ENCODE measurements at regions not wholly inside any gene's neighbourhood (a gene's known extent, or its start where the extent isn't known, plus 50 kb on each side); places are given as distances from the start of the nearest gene placed in this dataset.

- TF ChIP-seq GATA2 (IDR thresholded peaks at IDR 0.05; ENCODE audit: low read depth, low read length) (no peak), GATA3 (IDR thresholded peaks at IDR 0.05; ENCODE audit: low read depth, low read length) (no peak)
These were observed 353.2 kb downstream of the IRX1 start for GRCh38 chr5:3948838-3949237.

GRCh38 chr5:3954199-3954598 lies 358.6 kb downstream of the IRX1 start:
- no peak for TF ChIP-seq GATA3 (IDR thresholded peaks at IDR 0.05; ENCODE audit: low read depth, low read length)
- TF ChIP-seq GATA2 (IDR thresholded peaks at IDR 0.05; ENCODE audit: low read depth, low read length), result no peak

- TF ChIP-seq GATA3 (IDR thresholded peaks at IDR 0.05; ENCODE audit: low read depth, low read length) (no peak), GATA2 (IDR thresholded peaks at IDR 0.05; ENCODE audit: low read depth, low read length) (no peak)
These were observed 359.0 kb downstream of the IRX1 start for GRCh38 chr5:3954633-3955032.

GRCh38 chr5:3957658-3958057 lies 362.0 kb downstream of the IRX1 start:
- no peak for TF ChIP-seq GATA3 (IDR thresholded peaks at IDR 0.05; ENCODE audit: low read depth, low read length)
- TF ChIP-seq GATA2 (IDR thresholded peaks at IDR 0.05; ENCODE audit: low read depth, low read length), result no peak

- TF ChIP-seq GATA3 (IDR thresholded peaks at IDR 0.05; ENCODE audit: low read depth, low read length) (no peak), GATA2 (IDR thresholded peaks at IDR 0.05; ENCODE audit: low read depth, low read length) (no peak)
These were observed 362.8 kb downstream of the IRX1 start for GRCh38 chr5:3958389-3958788.

- no peak for TF ChIP-seq GATA3 (IDR thresholded peaks at IDR 0.05; ENCODE audit: low read depth, low read length)
- TF ChIP-seq GATA2 (IDR thresholded peaks at IDR 0.05; ENCODE audit: low read depth, low read length), result no peak
These were observed 366.5 kb downstream of the IRX1 start for GRCh38 chr5:3962113-3962512.

GRCh38 chr5:3963652-3964051 lies 368.0 kb downstream of the IRX1 start:
- TF ChIP-seq GATA3 (IDR thresholded peaks at IDR 0.05; ENCODE audit: low read depth, low read length) (no peak), GATA2 (IDR thresholded peaks at IDR 0.05; ENCODE audit: low read depth, low read length) (no peak)

GRCh38 chr5:3980156-3980555 lies 384.5 kb downstream of the IRX1 start:
- no peak for TF ChIP-seq GATA2 (IDR thresholded peaks at IDR 0.05; ENCODE audit: low read depth, low read length)
- TF ChIP-seq GATA3 (IDR thresholded peaks at IDR 0.05; ENCODE audit: low read depth, low read length), result no peak

- TF ChIP-seq GATA3 (IDR thresholded peaks at IDR 0.05; ENCODE audit: low read depth, low read length) (no peak), GATA2 (IDR thresholded peaks at IDR 0.05; ENCODE audit: low read depth, low read length) (no peak)
These were observed 392.2 kb downstream of the IRX1 start for GRCh38 chr5:3987867-3988266.

GRCh38 chr5:3993856-3994473 lies 398.3 kb downstream of the IRX1 start:
- no peak for TF ChIP-seq GATA2 (IDR thresholded peaks at IDR 0.05; ENCODE audit: low read depth, low read length)
- no peak for TF ChIP-seq GATA3 (IDR thresholded peaks at IDR 0.05; ENCODE audit: low read depth, low read length)

GRCh38 chr5:3994628-3995027 lies 399.0 kb downstream of the IRX1 start:
- TF ChIP-seq GATA3 (IDR thresholded peaks at IDR 0.05; ENCODE audit: low read depth, low read length) (no peak), GATA2 (IDR thresholded peaks at IDR 0.05; ENCODE audit: low read depth, low read length) (no peak)

- TF ChIP-seq GATA2 (IDR thresholded peaks at IDR 0.05; ENCODE audit: low read depth, low read length) (no peak), GATA3 (IDR thresholded peaks at IDR 0.05; ENCODE audit: low read depth, low read length) (no peak)
These were observed 400.5 kb downstream of the IRX1 start for GRCh38 chr5:3995954-3996619.

GRCh38 chr5:3996707-3997336 lies 401.2 kb downstream of the IRX1 start:
- TF ChIP-seq GATA3 (IDR thresholded peaks at IDR 0.05; ENCODE audit: low read depth, low read length) (no peak), GATA2 (IDR thresholded peaks at IDR 0.05; ENCODE audit: low read depth, low read length) (no peak)

GRCh38 chr5:3997670-3998069 lies 402.0 kb downstream of the IRX1 start:
- no peak for TF ChIP-seq GATA3 (IDR thresholded peaks at IDR 0.05; ENCODE audit: low read depth, low read length)
- no peak for TF ChIP-seq GATA2 (IDR thresholded peaks at IDR 0.05; ENCODE audit: low read depth, low read length)

GRCh38 chr5:3999929-4000328 lies 404.3 kb downstream of the IRX1 start:
- no peak for TF ChIP-seq GATA3 (IDR thresholded peaks at IDR 0.05; ENCODE audit: low read depth, low read length)
- TF ChIP-seq GATA2 (IDR thresholded peaks at IDR 0.05; ENCODE audit: low read depth, low read length), result no peak
